GM12878 (cell line): ENCODE measurements at regions not wholly inside any gene's neighbourhood (a gene's known extent, or its start where the extent isn't known, plus 50 kb on each side); places are given as distances from the start of the nearest gene placed in this dataset.

ENCODE experiments used
- ATAC-seq: fragments of 200-7000 bp; cut with Tn5 transposase; 3 replicates; pipeline ENCODE4 v1.9.1; 2020; ENCODE audit warnings: mild to moderate bottlenecking, moderate library complexity
- BruUV-seq: library from RNA; stranded (reverse); fragments of 400-500 nt; replicated peaks from 2 replicates; lab custom pipeline; 2021; lab: Mats Ljungman, UMichigan
- CTCF ChIA-PET: fragments of 300-600 bp; sonication (Branson Sonifier 250); formaldehyde crosslinking; extraction: SDS; loops from one replicate; lab custom pipeline; 2021; ENCODE audit warnings: inconsistent platforms; lab: Yijun Ruan, JAX
- POLR2A ChIA-PET: fragments of 350-600 bp; formaldehyde crosslinking; extraction: SDS; loops from one replicate; lab custom pipeline; 2021; ENCODE audit warnings: inconsistent platforms; lab: Charles Lee
- RAD21 ChIA-PET: fragments of 300-600 bp; sonication (Branson Sonifier 250); formaldehyde crosslinking; loops from one replicate; lab custom pipeline; 2023; ENCODE audit warnings: antibody characterized with exemption; ENCODE audit not compliant: unreplicated experiment; lab: Charles Lee
- SMC1A ChIA-PET: fragments of 300-600 bp; sonication (Branson Sonifier 250); formaldehyde crosslinking; loops from one replicate; lab custom pipeline; 2023; ENCODE audit not compliant: unreplicated experiment, uncharacterized antibody; lab: Charles Lee
- DNase-seq: peaks from one replicate; pipeline ENCODE4 v3.0.0-alpha.2; 2011; ENCODE audit warnings: low read depth, low spot score
- FAIRE-seq: peaks from 3 replicates; lab custom pipeline; 2011; peaks lifted over from hg19 to GRCh38; lab: Jason Lieb, UNC
- H2AFZ ChIP-seq: 2 replicates; pipeline ENCODE4 v1.6.0; 2011; ENCODE audit warnings: low read depth, low read length, control low read depth; ENCODE audit not compliant: control insufficient read depth
- H3K27ac ChIP-seq: 2 replicates; pipeline ENCODE4 v1.5.1; 2011; ENCODE audit warnings: control low read depth; ENCODE audit not compliant: control insufficient read depth, insufficient read depth
- H3K27me3 ChIP-seq, 2 experiments: replicated peaks in 1 of 2; 2 replicates each; pipeline versions ENCODE4 v1.6.0 to v1.6.1; 2011; ENCODE audit warnings: low read length in 1 of 2; ENCODE audit not compliant: control insufficient read depth in 2 of 2, insufficient read depth in 2 of 2
- H3K36me3 ChIP-seq, 2 experiments: 2 replicates each; pipeline ENCODE4 v1.5.1; 2011; ENCODE audit warnings: low read length in 1 of 2; ENCODE audit not compliant: control insufficient read depth in 2 of 2, insufficient read depth in 2 of 2
- H3K4me1 ChIP-seq: 2 replicates; pipeline ENCODE4 v1.6.1; 2011; ENCODE audit warnings: mild to moderate bottlenecking, low read length, moderate library complexity, mixed read lengths; ENCODE audit not compliant: control insufficient read depth, insufficient read depth
- H3K4me2 ChIP-seq: 2 replicates; pipeline ENCODE4 v1.6.0; 2011; ENCODE audit warnings: control low read depth; ENCODE audit not compliant: control insufficient read depth, insufficient read depth
- H3K4me3 ChIP-seq: fragments of 200-600 bp; sonication (generic); 2 replicates; pipeline ENCODE4 v1.5.1; 2016
- H3K79me2 ChIP-seq: 2 replicates; pipeline ENCODE4 v1.6.0; 2011; ENCODE audit warnings: low read length; ENCODE audit not compliant: control insufficient read depth, insufficient read depth
- H3K9ac ChIP-seq: 2 replicates; pipeline ENCODE4 v1.8.0; 2011; ENCODE audit warnings: low read length, control low read depth, mixed read lengths; ENCODE audit not compliant: control insufficient read depth, insufficient read depth
- H3K9me3 ChIP-seq: replicated peaks from 3 replicates; pipeline ENCODE4 v1.5.1; 2011; ENCODE audit warnings: mild to moderate bottlenecking, low read length; ENCODE audit not compliant: control insufficient read depth, insufficient read depth
- H4K20me1 ChIP-seq: 2 replicates; pipeline ENCODE4 v1.6.0; 2011; ENCODE audit not compliant: control insufficient read depth, insufficient read depth
- BCL11A ChIP-seq: IDR thresholded peaks from 2 replicates; pipeline ENCODE4 v1.6.1; 2011; ENCODE audit warnings: low read depth, low read length
- EP300 ChIP-seq, 2 experiments: fragments of 150-350 bp in 1 of 2; IDR thresholded peaks; 2 replicates each; pipeline ENCODE4 v1.6.1; 2011 to 2012; ENCODE audit warnings: low read depth in 2 of 2, low read length in 2 of 2, borderline replicate concordance in 1 of 2, improper control_type of control experiment in 1 of 2, inconsistent platforms in 1 of 2; ENCODE audit not compliant: control insufficient read depth in 1 of 2
- ETV6 ChIP-seq, 2 experiments: fragments of 450-650 bp in 1 of 2; IDR thresholded peaks in 1 of 2; conservative IDR thresholded peaks in 1 of 2; 2 replicates each; pipeline ENCODE4 v1.6.1; 2014; ENCODE audit warnings: antibody characterized with exemption in 1 of 2, borderline replicate concordance in 1 of 2, low read depth in 1 of 2, mild to moderate bottlenecking in 1 of 2, moderate library complexity in 1 of 2
- FOXM1 ChIP-seq: IDR thresholded peaks from 2 replicates; pipeline ENCODE4 v1.6.1; 2012; ENCODE audit warnings: low read depth, mild to moderate bottlenecking, inconsistent platforms, low read length, moderate library complexity
- KAT2A ChIP-seq: conservative IDR thresholded peaks from 2 replicates; pipeline ENCODE4 v1.6.1; 2011; ENCODE audit warnings: low read depth, low read length; ENCODE audit not compliant: control insufficient read depth
- NFYA ChIP-seq: IDR thresholded peaks from 2 replicates; pipeline ENCODE4 v1.6.1; 2011; ENCODE audit warnings: low read depth, mild to moderate bottlenecking, low read length, improper control_type of control experiment, borderline replicate concordance
- RB1 ChIP-seq: fragments of 450-650 bp; formaldehyde crosslinking; IDR thresholded peaks from 2 replicates; pipeline ENCODE4 v1.6.1; 2017; ENCODE audit warnings: mild to moderate bottlenecking, borderline replicate concordance
- SMAD1 ChIP-seq: fragments of 450-650 bp; IDR thresholded peaks from 2 replicates; pipeline ENCODE4 v1.6.1; 2018; ENCODE audit warnings: mild to moderate bottlenecking, low read depth; ENCODE audit not compliant: partially characterized antibody
- WGBS: methylation state at CpG from one replicate; pipeline ENCODE4 v1.1.6; 2016; ENCODE audit warnings: low lambda C conversion rate; ENCODE audit not compliant: insufficient replicate concordance, insufficient coverage; ENCODE audit errors: missing lambda C conversion rate; 5-methylcytosine and 5-hydroxymethylcytosine counted together
- in situ Hi-C: fragments of 300-500 bp; cut with MboI; formaldehyde crosslinking; loops from 9 replicates; pipeline ENCODE4 v1.14.3; 2018; ENCODE audit warnings: mixed read lengths
- intact Hi-C: fragments of 100-400 bp; cut with micrococcal nuclease; formaldehyde crosslinking; loops from one replicate; pipeline ENCODE4 v1.14.2; 2022; ENCODE audit not compliant: unreplicated experiment
- TF ChIP-seq, protein P1 (sequence below): IDR thresholded peaks from 2 replicates; pipeline ENCODE4 v1.6.1; 2011; ENCODE audit warnings: borderline replicate concordance, low read depth, mild to moderate bottlenecking, moderate library complexity, mixed read lengths, low read length; ENCODE audit not compliant: insufficient read depth; ENCODE audit errors: extremely low read length

DNA sequence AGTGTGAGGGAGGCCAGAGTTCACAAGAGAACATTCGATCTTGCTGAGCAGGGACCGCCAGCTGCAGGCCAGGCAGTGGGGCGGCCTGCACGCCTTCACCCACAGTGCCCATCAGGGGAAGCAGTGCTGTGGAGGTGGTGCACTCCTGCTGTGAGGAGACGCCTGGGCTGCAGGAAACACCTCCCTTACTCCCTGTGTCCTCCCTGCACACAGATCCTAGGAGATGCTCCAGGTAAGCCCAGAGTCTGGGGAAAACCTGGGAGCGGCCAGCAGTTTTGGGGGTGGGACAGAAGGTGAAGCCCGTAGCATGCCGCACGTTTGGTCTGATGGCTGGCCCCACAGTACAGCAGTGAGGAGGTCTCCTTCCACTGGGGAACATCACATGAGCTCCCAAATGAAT is 180.8 kb upstream of the RAB6C start:
- RAD21 ChIA-PET: no interaction called here
- CTCF ChIA-PET: no interaction called here
- no peak for FAIRE-seq

DNA sequence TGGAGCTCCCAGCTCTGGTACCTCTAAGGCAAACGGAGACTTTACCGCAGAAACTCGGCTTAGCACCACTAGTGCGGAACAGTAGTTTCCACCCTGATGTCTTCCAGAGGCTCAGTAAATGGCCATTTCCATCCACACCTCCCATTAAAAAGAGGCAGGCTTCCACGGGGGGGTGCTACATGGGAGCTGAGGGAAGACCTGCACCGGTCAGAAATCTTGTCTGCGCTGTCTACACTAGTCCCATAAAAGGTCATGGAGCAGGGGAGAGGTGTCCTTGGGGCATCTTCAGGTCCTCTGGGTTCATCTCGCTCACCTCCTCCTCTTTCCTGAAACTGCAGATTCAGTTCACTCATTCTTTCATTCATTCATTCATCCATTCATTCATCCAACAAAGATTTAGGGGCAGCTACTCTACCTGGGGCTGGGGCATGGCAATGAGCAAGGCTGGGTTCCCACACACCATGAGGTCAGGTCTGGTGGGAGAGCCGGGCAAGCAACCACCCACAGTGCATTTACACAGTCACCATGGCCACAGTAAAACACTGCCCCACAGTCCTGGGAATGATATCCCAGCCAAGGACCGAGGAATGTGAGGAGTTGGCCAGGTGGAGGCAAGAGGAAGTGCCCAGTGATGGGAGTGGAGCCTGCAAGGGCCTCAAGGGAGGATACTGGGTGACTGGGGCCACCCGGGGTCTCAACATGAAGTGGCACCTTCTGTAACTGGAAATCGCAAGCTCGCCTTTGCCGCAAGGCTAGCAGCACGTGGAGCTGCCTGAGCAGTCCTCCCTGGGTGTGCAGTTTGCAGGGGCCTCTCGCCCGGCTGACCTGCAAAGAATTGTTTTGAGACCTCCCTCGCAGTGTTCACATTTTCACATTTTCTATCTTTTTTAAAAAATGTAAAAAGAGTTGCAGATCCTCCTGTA is 180.2 kb upstream of the RAB6C start:
- ATAC-seq (no peak), DNase-seq (no peak), FAIRE-seq (no peak)
- BruUV-seq: no TSS peak
- Histone ChIP-seq H3K9me3 (no peaks in the 10 kb centered on the region), H3K4me3 (no peak overlapping the region), H3K4me1 (no peaks in the 10 kb centered on the region), H3K79me2 (no peaks in the 10 kb centered on the region), H3K27me3 (no peaks in the 10 kb centered on the region), H3K9ac (no peak overlapping the region), H3K36me3 (no peaks in the 10 kb centered on the region), H4K20me1 (no peaks in the 10 kb centered on the region), H2AFZ (no peak overlapping the region), H3K27ac (no peak overlapping the region), H3K4me2 (no peak overlapping the region)
- POLR2A ChIA-PET: no interaction called here
- TF ChIP-seq ETV6 (conservative IDR thresholded peaks at IDR 0.05 in 1 of 2, IDR thresholded peaks at IDR 0.05 in 1 of 2; ENCODE audit: borderline replicate concordance in 1 of 2, low read depth in 1 of 2): no peak
- no peak for TF ChIP-seq EP300 (IDR thresholded peaks at IDR 0.05; ENCODE audit: borderline replicate concordance in 1 of 2, control insufficient read depth in 1 of 2, low read depth in 2 of 2, low read length in 2 of 2)
- no peak for TF ChIP-seq KAT2A
- no peak for TF ChIP-seq NFYA
- SMC1A ChIA-PET: interaction anchor here (0.6 kb wide), 1 partner anchor 330 kb away, joined by 3 read pairs; no protein-coding TSS in a partner anchor
- RAD21 ChIA-PET: no interaction called here
- CTCF ChIA-PET: no interaction called here
- in situ Hi-C loops (no loop called here), intact Hi-C loops (no loop called here)
- 40% methylated on average over 18 of the region's 18 CpGs for WGBS

More for the DNA sequence above, 180.8 kb upstream of the RAB6C start:
- intact Hi-C loops: no loop called here
- DNase-seq: no peak
- ATAC-seq: no peak
- ChIA-PET SMC1A (no interaction called here), POLR2A (no interaction called here)
- no peak overlapping the region for H3K27ac ChIP-seq
- no peak overlapping the region for H3K4me2 ChIP-seq
- WGBS: 37% methylated on average over 9 of the region's 9 CpGs
- no peaks in the 10 kb centered on the region for H3K9me3 ChIP-seq
- no peaks in the 10 kb centered on the region for H3K4me1 ChIP-seq
- H2AFZ ChIP-seq: no peak overlapping the region
- no peaks in the 10 kb centered on the region for H4K20me1 ChIP-seq
- in situ Hi-C loops: no loop called here
- no peaks in the 10 kb centered on the region for H3K27me3 ChIP-seq
- no peaks in the 10 kb centered on the region for H3K36me3 ChIP-seq
- BruUV-seq: no TSS peak
- H3K4me3 ChIP-seq: no peak overlapping the region
- TF ChIP-seq BCL11A: no peak
- TF ChIP-seq FOXM1: no peak
- TF ChIP-seq, protein P1, sequence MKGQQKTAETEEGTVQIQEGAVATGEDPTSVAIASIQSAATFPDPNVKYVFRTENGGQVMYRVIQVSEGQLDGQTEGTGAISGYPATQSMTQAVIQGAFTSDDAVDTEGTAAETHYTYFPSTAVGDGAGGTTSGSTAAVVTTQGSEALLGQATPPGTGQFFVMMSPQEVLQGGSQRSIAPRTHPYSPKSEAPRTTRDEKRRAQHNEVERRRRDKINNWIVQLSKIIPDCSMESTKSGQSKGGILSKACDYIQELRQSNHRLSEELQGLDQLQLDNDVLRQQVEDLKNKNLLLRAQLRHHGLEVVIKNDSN: no peak
- no peak for TF ChIP-seq SMAD1
- TF ChIP-seq RB1: no peak
- H3K79me2 ChIP-seq: no peaks in the 10 kb centered on the region
- no peak overlapping the region for H3K9ac ChIP-seq
